Brain microvascular endothelial cell (primary cell): ENCODE measurements at regions not wholly inside any gene's neighbourhood (a gene's known extent, or its start where the extent isn't known, plus 50 kb on each side); places are given as distances from the start of the nearest gene placed in this dataset.

Experiments used
- DNase-seq: peaks from one replicate; pipeline ENCODE4 v3.0.0-alpha.2; 2020
- H3K27ac ChIP-seq: fragments of 250-450 bp; sonication (Bioruptor Pico); 2 replicates; pipeline ENCODE4 v1.5.1; 2020; ENCODE audit warnings: mild to moderate bottlenecking, moderate library complexity
- H3K27me3 ChIP-seq: fragments of 250-450 bp; sonication (Bioruptor Pico); replicated peaks from 2 replicates; pipeline ENCODE4 v1.5.1; 2020; ENCODE audit warnings: mild to moderate bottlenecking
- H3K36me3 ChIP-seq: fragments of 250-450 bp; sonication (Bioruptor Pico); replicated peaks from 2 replicates; pipeline ENCODE4 v1.5.1; 2020; ENCODE audit warnings: mild to moderate bottlenecking
- H3K4me3 ChIP-seq: 2 replicates; pipeline ENCODE4 v1.5.1; 2011; ENCODE audit warnings: low read depth, mild to moderate bottlenecking, control low read depth, low read length, moderate library complexity
- in situ Hi-C: cut with HindIII; loops from 2 replicates; pipeline ENCODE4 v1.10.0; 2017; ENCODE audit warnings: low sequenced_read_pairs, low pct_ligation_motif_present
- TF ChIP-seq, protein P1 (sequence below): IDR thresholded peaks from 2 replicates; pipeline ENCODE4 v1.5.1; 2011; ENCODE audit warnings: low read depth, mild to moderate bottlenecking, moderate library complexity, low read length, control low read depth, inconsistent platforms; ENCODE audit errors: missing control alignments

DNA sequence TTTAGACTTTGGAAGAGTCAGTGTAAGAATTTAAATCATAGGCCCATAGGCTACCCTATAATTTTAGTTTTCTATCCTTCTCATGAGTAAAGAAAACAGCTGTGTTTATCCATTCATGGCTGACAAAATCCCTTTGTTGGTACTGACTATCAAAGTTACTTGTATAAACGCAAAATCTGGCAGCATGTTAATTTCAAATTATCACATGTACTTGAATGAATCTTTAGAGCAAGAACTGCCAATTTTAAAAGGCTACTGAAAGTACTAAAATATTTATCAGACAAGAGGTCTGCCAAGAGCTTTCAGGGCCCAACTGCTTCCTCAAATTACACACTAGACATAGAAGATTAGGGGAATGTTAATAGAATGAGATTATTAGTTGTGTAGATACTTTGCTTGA lies 66.6 kb downstream of the MYL12B start:
- no peak for DNase-seq
- Histone ChIP-seq H3K4me3 (no peak overlapping the region), H3K36me3 (no peaks in the 10 kb centered on the region), H3K27me3 (no peaks in the 10 kb centered on the region), H3K27ac (no peak overlapping the region)
- in situ Hi-C loops = no loop called here
- TF ChIP-seq, protein P1, sequence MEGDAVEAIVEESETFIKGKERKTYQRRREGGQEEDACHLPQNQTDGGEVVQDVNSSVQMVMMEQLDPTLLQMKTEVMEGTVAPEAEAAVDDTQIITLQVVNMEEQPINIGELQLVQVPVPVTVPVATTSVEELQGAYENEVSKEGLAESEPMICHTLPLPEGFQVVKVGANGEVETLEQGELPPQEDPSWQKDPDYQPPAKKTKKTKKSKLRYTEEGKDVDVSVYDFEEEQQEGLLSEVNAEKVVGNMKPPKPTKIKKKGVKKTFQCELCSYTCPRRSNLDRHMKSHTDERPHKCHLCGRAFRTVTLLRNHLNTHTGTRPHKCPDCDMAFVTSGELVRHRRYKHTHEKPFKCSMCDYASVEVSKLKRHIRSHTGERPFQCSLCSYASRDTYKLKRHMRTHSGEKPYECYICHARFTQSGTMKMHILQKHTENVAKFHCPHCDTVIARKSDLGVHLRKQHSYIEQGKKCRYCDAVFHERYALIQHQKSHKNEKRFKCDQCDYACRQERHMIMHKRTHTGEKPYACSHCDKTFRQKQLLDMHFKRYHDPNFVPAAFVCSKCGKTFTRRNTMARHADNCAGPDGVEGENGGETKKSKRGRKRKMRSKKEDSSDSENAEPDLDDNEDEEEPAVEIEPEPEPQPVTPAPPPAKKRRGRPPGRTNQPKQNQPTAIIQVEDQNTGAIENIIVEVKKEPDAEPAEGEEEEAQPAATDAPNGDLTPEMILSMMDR = no peak

DNA sequence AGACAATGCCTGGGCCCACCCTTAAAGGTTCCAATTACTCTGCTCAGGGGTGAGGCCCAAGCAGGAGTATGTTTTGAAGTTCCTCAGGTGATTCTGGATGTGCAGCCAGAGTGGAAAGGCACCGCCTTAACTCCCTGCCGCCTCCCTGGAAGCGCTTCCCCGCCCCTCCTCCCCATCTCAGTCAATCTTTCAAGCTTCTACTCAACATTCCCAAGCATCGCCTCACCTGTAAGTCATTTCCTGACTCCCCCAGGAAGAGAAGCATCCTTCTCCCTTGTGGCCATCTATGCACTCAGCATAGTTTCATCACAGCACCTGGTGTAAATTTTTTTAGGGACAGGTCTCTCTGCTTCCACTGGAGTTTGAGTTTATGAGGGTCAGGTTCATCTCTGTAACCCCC lies 67.5 kb downstream of the MYL12B start:
- no peak overlapping the region for H3K4me3 ChIP-seq
- TF ChIP-seq, protein P1 = no peak
- H3K27ac ChIP-seq = no peak overlapping the region
- H3K27me3 ChIP-seq = no peaks in the 10 kb centered on the region
- no peaks in the 10 kb centered on the region for H3K36me3 ChIP-seq
- in situ Hi-C loops = no loop called here
- DNase-seq = no peak

DNA sequence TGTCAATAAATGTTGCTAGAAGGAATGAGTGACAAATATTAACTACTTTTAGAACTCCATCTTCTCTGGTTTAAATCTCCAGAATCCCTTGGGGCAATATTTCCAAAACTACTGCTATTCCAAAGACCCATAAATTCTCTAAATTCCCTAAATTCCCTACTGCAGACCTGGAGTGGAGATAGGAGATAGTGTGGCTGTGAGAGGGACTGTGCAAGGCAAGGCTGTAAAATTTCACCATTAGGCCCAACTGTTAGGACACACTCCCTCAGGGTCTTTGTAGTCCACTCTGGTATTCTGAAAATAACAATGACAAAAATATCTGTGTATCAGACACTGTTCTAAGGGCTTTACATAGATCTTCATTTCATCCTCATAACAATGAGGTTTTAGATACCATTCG lies 67.9 kb downstream of the MYL12B start:
- Histone ChIP-seq H3K27ac (no peak overlapping the region), H3K4me3 (no peak overlapping the region), H3K27me3 (no peaks in the 10 kb centered on the region), H3K36me3 (no peaks in the 10 kb centered on the region)
- no peak for DNase-seq
- TF ChIP-seq, protein P1 = no peak
- in situ Hi-C loops = no loop called here

DNA sequence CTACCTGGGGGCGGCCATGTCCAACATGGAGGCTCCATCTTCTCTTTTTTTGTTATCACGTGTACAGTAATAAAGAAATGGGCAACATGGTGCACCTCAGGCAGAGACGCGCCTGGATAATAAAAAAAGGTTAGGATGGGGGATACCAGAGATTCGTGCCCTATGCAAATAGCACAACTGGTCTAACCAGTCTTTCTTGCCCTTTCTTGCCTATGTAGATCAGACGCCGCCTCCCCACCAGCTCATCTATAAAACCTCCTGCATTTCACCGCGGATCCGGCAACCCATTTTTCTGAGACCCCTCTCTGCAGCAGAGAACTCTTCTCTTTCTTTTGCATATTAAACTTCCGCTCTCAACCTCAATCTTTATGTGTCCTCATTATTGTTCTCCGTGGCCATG lies 68.7 kb downstream of the MYL12B start:
- H3K36me3 ChIP-seq = no peaks in the 10 kb centered on the region
- H3K4me3 ChIP-seq = no peak overlapping the region
- in situ Hi-C loops = no loop called here
- no peak overlapping the region for H3K27ac ChIP-seq
- DNase-seq = no peak
- H3K27me3 ChIP-seq = no peaks in the 10 kb centered on the region
- TF ChIP-seq, protein P1 = no peak

DNA sequence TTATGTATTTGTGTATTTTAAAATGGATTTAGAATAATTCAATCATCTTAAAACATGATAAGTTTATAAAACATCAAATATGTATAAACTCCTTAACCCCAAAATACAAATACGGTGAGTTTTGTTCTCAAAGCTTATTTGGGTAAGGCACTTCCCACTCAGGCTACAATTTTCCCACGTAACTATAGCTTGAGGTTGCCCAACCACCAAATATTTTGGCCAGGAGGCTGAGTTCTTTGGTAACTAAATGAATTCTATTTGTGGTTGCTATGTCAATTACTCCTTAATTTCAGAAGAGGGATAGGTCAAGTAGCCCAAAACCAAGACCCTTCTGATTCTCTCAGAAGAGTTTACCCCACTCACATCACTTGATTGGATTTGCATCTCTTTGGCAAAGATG lies 70.4 kb downstream of the MYL12B start:
- TF ChIP-seq, protein P1 = no peak
- Histone ChIP-seq H3K4me3 (no peak overlapping the region), H3K36me3 (no peaks in the 10 kb centered on the region), H3K27me3 (no peaks in the 10 kb centered on the region), H3K27ac (no peak overlapping the region)
- DNase-seq = no peak
- in situ Hi-C loops = no loop called here

DNA sequence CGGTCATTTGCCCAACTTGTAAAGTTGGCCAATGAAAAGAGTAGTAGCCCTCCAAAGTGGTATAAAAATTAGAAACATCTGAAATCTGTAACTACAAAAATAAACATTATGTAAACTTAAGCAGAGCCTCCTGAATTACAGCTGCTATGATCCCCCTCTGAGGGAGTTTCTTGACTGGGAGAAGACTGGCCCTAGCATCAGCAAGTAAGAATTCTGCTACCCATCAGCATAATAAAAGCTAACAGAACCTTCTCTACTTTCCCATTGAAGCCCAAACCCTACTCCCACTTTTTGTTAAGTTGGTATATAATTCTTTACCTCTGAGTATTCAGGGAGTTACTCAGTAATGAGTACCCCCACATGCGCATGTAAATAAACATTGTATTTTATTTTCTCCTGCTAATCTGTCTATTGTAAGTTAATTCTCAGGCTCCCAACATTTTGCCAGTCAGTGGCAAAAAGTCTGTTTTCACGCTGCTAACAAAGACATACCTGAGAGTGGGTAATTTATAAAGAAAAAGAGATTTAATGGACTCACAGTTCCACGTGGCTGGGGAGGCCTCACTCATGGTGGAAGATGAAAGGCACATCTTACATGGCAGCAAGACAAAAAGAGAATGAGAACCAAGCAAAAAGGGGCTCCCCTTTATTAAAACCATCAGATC lies 71.3 kb downstream of the MYL12B start:
- no peaks in the 10 kb centered on the region for H3K27me3 ChIP-seq
- TF ChIP-seq, protein P1 = no peak
- no peak overlapping the region for H3K27ac ChIP-seq
- in situ Hi-C loops = no loop called here
- H3K4me3 ChIP-seq = no peak overlapping the region
- no peaks in the 10 kb centered on the region for H3K36me3 ChIP-seq
- no peak for DNase-seq
